ENCODE measurements at regions not wholly inside any gene's neighbourhood (a gene's known extent, or its start where the extent isn't known, plus 50 kb on each side); places are given as distances from the start of the nearest gene placed in this dataset.

- DNase-seq, result no peak
- Mint-ChIP-seq H3K27ac (no peak overlapping the region), H3K4me3 (no peak overlapping the region), H3K36me3 (no peaks in the 10 kb centered on the region), H3K27me3 (no peaks in the 10 kb centered on the region), H3K4me1 (no peaks in the 10 kb centered on the region), H3K9me3 (no peaks in the 10 kb centered on the region)
- CTCF ChIA-PET, result no interaction called here
These were observed 233.1 kb upstream of the ARID1B start for GRCh38 chr6:156544046-156544445.

- CTCF ChIA-PET, result no interaction called here
- Mint-ChIP-seq H3K9me3 (no peaks in the 10 kb centered on the region), H3K4me3 (no peak overlapping the region), H3K4me1 (no peaks in the 10 kb centered on the region), H3K27ac (no peak overlapping the region), H3K27me3 (no peaks in the 10 kb centered on the region), H3K36me3 (no peaks in the 10 kb centered on the region)
- DNase-seq, result no peak
These were observed 233.7 kb upstream of the ARID1B start for GRCh38 chr6:156543431-156543830.

- Mint-ChIP-seq H3K27ac (no peak overlapping the region), H3K4me3 (no peak overlapping the region), H3K9me3 (no peaks in the 10 kb centered on the region), H3K36me3 (no peaks in the 10 kb centered on the region), H3K4me1 (no peaks in the 10 kb centered on the region), H3K27me3 (no peaks in the 10 kb centered on the region)
- no peak for DNase-seq
- CTCF ChIA-PET, result no interaction called here
These were observed 238.1 kb upstream of the ARID1B start for GRCh38 chr6:156538875-156539660.

DNA sequence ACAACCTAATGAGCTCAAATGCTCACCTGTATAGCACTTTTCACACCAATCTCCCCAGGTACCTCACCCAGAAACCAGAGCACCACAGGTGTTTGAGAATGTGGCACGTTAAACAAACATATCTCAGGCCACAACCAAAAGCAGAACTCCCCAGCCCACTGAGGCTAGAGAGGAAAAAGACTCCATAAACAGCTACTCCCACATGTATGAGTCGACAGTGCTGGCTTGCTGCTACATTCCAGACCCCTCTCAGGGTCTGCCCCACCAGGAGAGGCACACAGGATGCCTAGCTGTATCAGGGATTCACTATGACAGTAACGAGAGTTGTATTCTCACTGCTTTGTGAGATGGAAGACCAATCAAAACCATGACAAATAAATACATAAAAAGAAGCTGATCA lies 242.6 kb upstream of the ARID1B start:
- CTCF ChIA-PET, result interaction anchor here (1.3 kb wide), 1 partner anchor 11 kb away, joined by 3 read pairs; no protein-coding TSS in a partner anchor
- DNase-seq, result no peak
- H3K4me1 Mint-ChIP-seq, result no peaks in the 10 kb centered on the region
- no peak overlapping the region for H3K27ac Mint-ChIP-seq
- no peaks in the 10 kb centered on the region for H3K36me3 Mint-ChIP-seq
- H3K4me3 Mint-ChIP-seq, result no peak overlapping the region
- H3K27me3 Mint-ChIP-seq, result no peaks in the 10 kb centered on the region
- no peaks in the 10 kb centered on the region for H3K9me3 Mint-ChIP-seq

DNA sequence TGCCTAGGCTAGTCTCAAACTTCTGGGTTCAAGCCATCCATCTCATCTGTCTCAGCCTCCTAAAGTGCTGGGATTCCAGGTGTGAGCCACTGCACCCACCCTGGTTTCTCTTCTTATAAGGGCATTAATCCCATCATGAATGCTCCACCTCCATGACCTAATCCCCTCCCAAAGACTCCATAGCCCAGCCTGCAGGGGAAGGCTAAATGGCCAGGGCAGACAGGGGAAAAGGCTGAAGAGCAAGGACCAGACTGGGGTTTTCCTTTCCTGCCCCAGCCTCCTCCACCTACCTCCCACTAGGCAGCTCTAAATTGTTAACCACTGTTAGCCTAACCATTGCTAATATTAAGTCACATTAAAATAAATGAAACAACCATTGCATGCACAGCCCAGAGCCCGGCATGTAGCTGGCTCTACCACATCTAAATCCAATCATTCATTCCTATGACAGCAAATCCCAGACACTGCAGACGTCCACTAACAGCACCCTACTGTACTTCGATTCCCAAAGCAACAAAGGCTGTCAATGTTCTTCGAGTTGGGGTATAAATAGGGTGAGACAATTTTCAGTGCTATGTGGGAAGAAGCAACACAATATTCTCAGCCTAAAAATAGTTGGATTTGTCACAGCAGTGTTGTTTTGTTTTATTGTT lies 243.2 kb upstream of the ARID1B start:
- CTCF ChIA-PET, result interaction anchor here (1.3 kb wide), 1 partner anchor 11 kb away, joined by 3 read pairs; no protein-coding TSS in a partner anchor
- H3K27ac Mint-ChIP-seq, result no peak overlapping the region

DNA sequence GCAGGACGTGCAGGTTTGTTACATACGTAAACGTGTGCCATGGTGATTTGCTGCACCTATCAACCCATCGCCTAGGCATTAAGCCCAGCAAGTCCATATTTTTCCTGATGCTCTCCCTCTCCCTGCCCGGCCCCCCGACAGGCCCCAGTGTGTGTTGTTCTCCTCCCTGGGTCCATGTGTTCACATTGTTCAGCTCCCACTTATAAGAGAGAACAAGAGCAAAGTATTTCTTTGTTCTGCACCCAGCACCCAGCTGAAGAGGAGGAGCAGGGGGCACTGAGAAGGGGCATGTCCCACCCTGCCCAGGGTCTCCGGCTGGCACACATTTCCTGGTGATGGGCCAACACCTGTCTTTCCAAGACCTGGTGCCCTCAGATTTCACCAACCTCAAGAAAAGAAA lies 251.1 kb upstream of the ARID1B start:
- H3K4me1 Mint-ChIP-seq, result no peaks in the 10 kb centered on the region

More for the DNA sequence above, 243.2 kb upstream of the ARID1B start:
- H3K36me3 Mint-ChIP-seq, result no peaks in the 10 kb centered on the region
- no peaks in the 10 kb centered on the region for H3K27me3 Mint-ChIP-seq
- no peak overlapping the region for H3K4me3 Mint-ChIP-seq
- H3K4me1 Mint-ChIP-seq, result no peaks in the 10 kb centered on the region
- H3K9me3 Mint-ChIP-seq, result no peaks in the 10 kb centered on the region
- no peak for DNase-seq

DNA sequence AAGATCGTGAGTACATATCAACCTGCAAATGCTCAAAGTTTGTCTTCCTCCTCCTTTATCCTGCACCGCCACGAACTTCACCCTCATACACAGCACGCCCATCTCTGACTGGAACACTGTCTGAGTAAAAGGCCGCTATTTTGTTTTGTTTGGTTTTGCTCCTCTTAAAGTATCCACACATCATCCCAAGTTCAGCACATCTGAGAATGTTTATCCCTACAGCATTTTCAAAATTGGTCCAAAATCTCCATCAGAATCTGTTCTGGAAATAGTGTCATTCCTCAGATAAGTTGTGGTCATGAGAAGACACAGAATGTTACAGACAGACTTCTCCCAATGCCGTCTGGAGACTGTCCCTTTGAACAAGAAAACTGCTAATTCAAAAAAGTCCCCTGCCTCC lies 251.6 kb upstream of the ARID1B start:
- no peak overlapping the region for H3K27ac Mint-ChIP-seq
- no peak for DNase-seq
- no peaks in the 10 kb centered on the region for H3K27me3 Mint-ChIP-seq
- CTCF ChIA-PET, result no interaction called here
- H3K4me3 Mint-ChIP-seq, result no peak overlapping the region
- no peaks in the 10 kb centered on the region for H3K36me3 Mint-ChIP-seq
- no peaks in the 10 kb centered on the region for H3K9me3 Mint-ChIP-seq
- no peaks in the 10 kb centered on the region for H3K4me1 Mint-ChIP-seq

More for the DNA sequence above, 251.1 kb upstream of the ARID1B start:
- Mint-ChIP-seq H3K27me3 (no peaks in the 10 kb centered on the region), H3K9me3 (no peaks in the 10 kb centered on the region), H3K27ac (no peak overlapping the region), H3K4me3 (no peak overlapping the region), H3K36me3 (no peaks in the 10 kb centered on the region)
- no peak for DNase-seq
- CTCF ChIA-PET, result no interaction called here

DNA sequence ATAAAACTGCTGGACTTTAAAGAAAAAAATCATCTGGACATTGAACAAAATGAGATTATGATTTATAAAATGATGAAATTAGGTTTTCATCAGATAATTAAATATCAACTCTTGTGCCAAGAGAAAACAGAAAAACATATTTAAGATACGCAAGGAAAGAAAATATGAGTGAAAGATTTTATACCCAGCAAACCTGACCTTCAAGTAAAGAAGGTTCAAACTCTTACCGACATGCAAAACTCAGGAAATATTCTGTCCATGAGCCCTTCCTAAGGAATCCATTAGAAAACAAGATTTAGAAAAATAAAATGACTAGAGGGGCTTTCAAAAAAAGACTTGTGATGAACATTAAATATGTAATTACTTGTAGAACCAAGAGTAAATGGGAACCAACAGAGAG lies 257.2 kb upstream of the ARID1B start:
- Mint-ChIP-seq H3K4me1 (no peaks in the 10 kb centered on the region), H3K4me3 (no peak overlapping the region), H3K27me3 (no peaks in the 10 kb centered on the region), H3K36me3 (peaks cover 2% of the 10 kb centered on the region), H3K9me3 (peaks cover 7% of the 10 kb centered on the region), H3K27ac (no peak overlapping the region)
- CTCF ChIA-PET, result interaction anchor here (0.7 kb wide), 1 partner anchor 206 kb away, joined by 3 read pairs; no protein-coding TSS in a partner anchor
- DNase-seq, result no peak

DNA sequence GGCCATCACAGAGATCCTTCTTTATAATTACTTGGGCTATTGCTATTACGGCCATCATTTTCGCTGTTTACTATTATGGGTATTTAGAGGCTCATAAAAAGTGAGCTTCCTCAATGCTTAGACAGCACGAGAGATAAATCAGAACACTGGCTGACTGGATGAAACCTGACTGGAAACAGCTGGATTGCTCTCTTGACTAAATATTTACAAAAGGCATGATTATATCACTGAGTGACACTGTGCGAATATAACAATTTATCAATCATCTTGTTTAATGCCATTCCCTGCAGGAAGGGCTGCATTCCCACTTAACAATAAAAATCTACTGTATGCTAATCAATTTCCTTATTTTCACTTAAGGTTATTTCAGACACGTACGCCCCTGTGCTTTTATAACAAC lies 260.1 kb upstream of the ARID1B start:
- CTCF ChIA-PET, result no interaction called here

DNA sequence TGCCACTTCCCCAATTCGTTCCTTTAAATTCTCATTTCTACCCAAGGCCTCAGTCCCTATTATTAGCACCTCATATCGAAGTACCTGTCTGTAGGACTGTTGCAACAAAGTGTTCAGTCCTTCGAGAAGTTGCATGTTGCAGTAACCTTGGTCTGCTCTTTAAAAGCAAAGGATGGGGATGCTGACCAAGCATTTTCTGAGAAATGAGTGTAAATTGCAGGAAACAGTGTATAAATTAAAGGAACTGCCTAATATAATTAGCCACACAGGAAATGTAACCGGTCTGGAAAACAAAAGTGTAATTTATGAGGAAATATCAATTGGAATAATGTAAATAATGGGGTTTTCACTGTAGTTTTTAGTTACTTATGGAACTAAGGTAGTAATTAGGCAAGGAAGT lies 261.9 kb upstream of the ARID1B start:
- Mint-ChIP-seq H3K4me1 (no peaks in the 10 kb centered on the region), H3K27me3 (no peaks in the 10 kb centered on the region), H3K9me3 (peaks cover 6% of the 10 kb centered on the region), H3K4me3 (no peak overlapping the region), H3K36me3 (peaks cover 2% of the 10 kb centered on the region), H3K27ac (no peak overlapping the region)
- no peak for DNase-seq
- CTCF ChIA-PET, result no interaction called here

More for the DNA sequence above, 260.1 kb upstream of the ARID1B start:
- no peak for DNase-seq
- no peaks in the 10 kb centered on the region for H3K27me3 Mint-ChIP-seq
- H3K9me3 Mint-ChIP-seq, result peaks cover 7% of the 10 kb centered on the region
- H3K36me3 Mint-ChIP-seq, result peaks cover 2% of the 10 kb centered on the region
- H3K27ac Mint-ChIP-seq, result no peak overlapping the region
- no peak overlapping the region for H3K4me3 Mint-ChIP-seq
- no peaks in the 10 kb centered on the region for H3K4me1 Mint-ChIP-seq

- no peaks in the 10 kb centered on the region for H3K9me3 Mint-ChIP-seq
- CTCF ChIA-PET, result no interaction called here
- peaks cover 4% of the 10 kb centered on the region for H3K27me3 Mint-ChIP-seq
- no peak for DNase-seq
- no peak overlapping the region for H3K4me3 Mint-ChIP-seq
- no peak overlapping the region for H3K27ac Mint-ChIP-seq
- no peaks in the 10 kb centered on the region for H3K36me3 Mint-ChIP-seq
- no peaks in the 10 kb centered on the region for H3K4me1 Mint-ChIP-seq
These were observed 263.7 kb upstream of the ARID1B start for GRCh38 chr6:156513504-156513903.

- H3K36me3 Mint-ChIP-seq, result no peaks in the 10 kb centered on the region
- no peak overlapping the region for H3K4me3 Mint-ChIP-seq
- DNase-seq, result no peak
- H3K9me3 Mint-ChIP-seq, result no peaks in the 10 kb centered on the region
- no peak overlapping the region for H3K27ac Mint-ChIP-seq
- H3K4me1 Mint-ChIP-seq, result no peaks in the 10 kb centered on the region
- peaks cover 4% of the 10 kb centered on the region for H3K27me3 Mint-ChIP-seq
- CTCF ChIA-PET, result no interaction called here
These were observed 265.6 kb upstream of the ARID1B start for GRCh38 chr6:156511570-156511969.

DNA sequence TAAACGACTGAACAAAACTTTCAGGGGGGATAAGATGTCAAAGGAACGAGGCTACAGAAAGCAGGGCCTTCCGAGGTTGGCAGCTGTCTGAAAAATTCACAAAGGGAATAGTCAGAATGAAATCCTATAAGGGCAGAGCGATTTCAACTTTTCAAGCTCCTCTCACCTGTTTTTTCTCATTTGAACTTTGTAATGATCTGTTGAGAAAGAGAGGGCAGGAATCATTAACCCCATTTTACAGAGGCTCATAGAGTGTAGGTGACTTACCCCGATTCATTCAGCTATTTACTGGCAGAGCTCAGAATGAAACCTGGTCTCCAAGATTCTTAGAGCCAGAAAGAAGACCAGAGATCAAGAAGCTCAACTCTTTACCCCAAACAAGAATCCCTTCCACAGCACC lies 266.1 kb upstream of the ARID1B start:
- no peak for DNase-seq
- Mint-ChIP-seq H3K4me3 (no peak overlapping the region), H3K27ac (no peak overlapping the region), H3K36me3 (no peaks in the 10 kb centered on the region), H3K9me3 (no peaks in the 10 kb centered on the region), H3K27me3 (peaks cover 4% of the 10 kb centered on the region), H3K4me1 (no peaks in the 10 kb centered on the region)
- CTCF ChIA-PET, result no interaction called here

DNA sequence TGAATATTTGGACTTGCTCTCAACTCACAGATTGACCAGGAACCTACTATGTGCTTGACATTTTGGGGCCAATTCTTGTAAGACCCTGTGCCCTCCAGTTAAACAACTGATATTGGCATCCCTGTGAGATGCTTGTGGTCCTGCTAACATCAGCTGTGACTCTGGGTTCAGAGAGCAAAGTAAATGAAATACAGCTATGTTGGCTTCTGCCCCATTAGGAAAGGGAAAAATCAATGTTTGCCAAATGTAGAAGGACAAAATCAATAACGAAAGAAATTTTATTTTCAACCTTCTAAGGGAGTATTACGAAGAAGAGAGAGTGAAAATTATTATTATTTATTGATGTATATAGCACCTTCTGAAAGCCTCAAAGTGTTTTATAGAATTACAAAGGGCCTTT lies 266.9 kb upstream of the ARID1B start:
- Mint-ChIP-seq H3K27me3 (peaks cover 4% of the 10 kb centered on the region), H3K4me3 (no peak overlapping the region), H3K27ac (no peak overlapping the region), H3K9me3 (no peaks in the 10 kb centered on the region), H3K4me1 (no peaks in the 10 kb centered on the region), H3K36me3 (no peaks in the 10 kb centered on the region)
- no peak for DNase-seq
- CTCF ChIA-PET, result no interaction called here

GRCh38 chr6:156509496-156509895 lies 267.7 kb upstream of the ARID1B start:
- Mint-ChIP-seq H3K36me3 (no peaks in the 10 kb centered on the region), H3K27ac (no peak overlapping the region), H3K4me1 (no peaks in the 10 kb centered on the region), H3K9me3 (no peaks in the 10 kb centered on the region), H3K4me3 (no peak overlapping the region), H3K27me3 (peaks cover 4% of the 10 kb centered on the region)
- DNase-seq, result no peak
- CTCF ChIA-PET, result interaction anchor here (0.6 kb wide), 1 partner anchor 128 kb away, joined by 3 read pairs; no protein-coding TSS in a partner anchor
